GM19023 (cell line): ENCODE measurements at regions not wholly inside any gene's neighbourhood (a gene's known extent, or its start where the extent isn't known, plus 50 kb on each side); places are given as distances from the start of the nearest gene placed in this dataset.
"Not testable (repeated sequence)": the region's sequence is repeated elsewhere in the genome, so short reads cannot be mapped to it uniquely, and the experiment has no call there.

Source experiments
- ATAC-seq: cut with Tn5 transposase; IDR thresholded peaks from one replicate; pipeline ENCODE4 v1.9.1; 2021; ENCODE audit warnings: mild to moderate bottlenecking, moderate library complexity; ENCODE audit not compliant: unreplicated experiment

GRCh38 chr2:223457301-223457700, 144.9 kb downstream of the SCG2 start:
- ATAC-seq: no peak

GRCh38 chr2:223459328-223459939, 142.7 kb downstream of the SCG2 start:
- ATAC-seq: no peak

- no peak for ATAC-seq
Measured at GRCh38 chr2:223460209-223460608, 142.0 kb downstream of the SCG2 start.

- no peak for ATAC-seq
Measured at GRCh38 chr2:223460774-223461211, 141.4 kb downstream of the SCG2 start.

- ATAC-seq: no peak
Measured at GRCh38 chr2:223464071-223464470, 138.1 kb downstream of the SCG2 start.

- no peak for ATAC-seq
Measured at GRCh38 chr2:223465793-223466192, 136.4 kb downstream of the SCG2 start.

- ATAC-seq: no peak
Measured at GRCh38 chr2:223467196-223467595, 135.0 kb downstream of the SCG2 start.

GRCh38 chr2:223469270-223470046, 132.7 kb downstream of the SCG2 start:
- ATAC-seq: no peak

GRCh38 chr2:223470602-223471001, 131.6 kb downstream of the SCG2 start:
- no peak for ATAC-seq

- no peak for ATAC-seq
Measured at GRCh38 chr2:223472771-223473170, 129.4 kb downstream of the SCG2 start.

- no peak for ATAC-seq
Measured at GRCh38 chr2:223474893-223475292, 127.3 kb downstream of the SCG2 start.

GRCh38 chr2:223475901-223476300, 126.3 kb downstream of the SCG2 start:
- no peak for ATAC-seq

GRCh38 chr2:223477318-223477717, 124.8 kb downstream of the SCG2 start:
- no peak for ATAC-seq

- no peak for ATAC-seq
Measured at GRCh38 chr2:223481486-223481885, 120.7 kb downstream of the SCG2 start.

GRCh38 chr2:223486751-223487150, 115.4 kb downstream of the SCG2 start:
- no peak for ATAC-seq

- no peak for ATAC-seq
Measured at GRCh38 chr2:223487214-223487846, 114.8 kb downstream of the SCG2 start.

GRCh38 chr2:223488814-223489213, 113.3 kb downstream of the SCG2 start:
- no peak for ATAC-seq

- no peak for ATAC-seq
Measured at GRCh38 chr2:223494496-223494895, 107.7 kb downstream of the SCG2 start.

- ATAC-seq: no peak
Measured at GRCh38 chr2:223494942-223495341, 107.2 kb downstream of the SCG2 start.

- not testable (repeated sequence) for ATAC-seq
Measured at GRCh38 chr2:223496853-223497252, 105.3 kb downstream of the SCG2 start.

- ATAC-seq: no peak
Measured at GRCh38 chr2:223500709-223501108, 101.5 kb downstream of the SCG2 start.

- no peak for ATAC-seq
Measured at GRCh38 chr2:223501641-223502040, 100.5 kb downstream of the SCG2 start.
